AG09319 (cell line): ENCODE measurements at regions not wholly inside any gene's neighbourhood (a gene's known extent, or its start where the extent isn't known, plus 50 kb on each side); places are given as distances from the start of the nearest gene placed in this dataset.

ENCODE experiments used
- DNase-seq: peaks from one replicate; pipeline ENCODE4 v3.0.0-alpha.2; 2010; ENCODE audit warnings: low read depth; ENCODE audit errors: extremely low read depth
- TF ChIP-seq, protein P1 (sequence below): IDR thresholded peaks from 2 replicates; pipeline ENCODE4 v1.5.1; 2011; ENCODE audit warnings: low read depth, mild to moderate bottlenecking, inconsistent platforms, low read length, moderate library complexity

DNA sequence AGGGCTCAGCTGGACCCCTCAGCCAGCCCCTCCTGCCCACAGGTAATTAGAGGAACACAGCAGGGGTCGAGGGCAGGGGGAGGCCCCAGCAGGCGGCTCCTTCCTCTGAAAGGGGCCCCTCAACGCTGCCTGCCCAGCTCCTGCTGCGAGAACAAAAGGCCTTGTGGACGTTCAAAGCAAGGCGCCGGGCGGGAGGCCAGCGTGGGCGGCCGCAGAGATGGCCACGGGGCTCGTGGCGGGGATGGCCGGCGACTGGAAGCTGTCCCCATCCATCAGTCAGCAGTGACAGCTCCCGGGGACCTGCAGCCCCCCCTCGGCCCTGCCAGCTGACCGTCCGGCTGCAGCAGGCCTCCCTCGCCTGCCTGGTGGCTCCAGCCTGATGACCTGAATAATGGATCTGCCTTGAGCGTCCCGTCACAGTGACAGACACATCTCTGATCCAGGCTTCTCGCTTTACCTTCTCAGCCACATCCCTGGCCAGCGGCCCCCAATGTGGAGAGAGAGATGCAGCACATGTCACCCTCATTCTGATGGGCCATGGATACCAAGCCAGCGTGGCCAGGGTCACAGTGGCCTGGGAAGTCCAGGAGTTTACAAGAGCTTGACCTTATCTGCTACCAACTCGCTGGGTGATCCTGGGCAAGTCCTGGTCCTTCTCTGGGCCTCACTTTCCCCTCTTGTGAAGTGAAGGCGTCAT, 159.3 kb downstream of the MN1 start:
- no peak for DNase-seq

DNA sequence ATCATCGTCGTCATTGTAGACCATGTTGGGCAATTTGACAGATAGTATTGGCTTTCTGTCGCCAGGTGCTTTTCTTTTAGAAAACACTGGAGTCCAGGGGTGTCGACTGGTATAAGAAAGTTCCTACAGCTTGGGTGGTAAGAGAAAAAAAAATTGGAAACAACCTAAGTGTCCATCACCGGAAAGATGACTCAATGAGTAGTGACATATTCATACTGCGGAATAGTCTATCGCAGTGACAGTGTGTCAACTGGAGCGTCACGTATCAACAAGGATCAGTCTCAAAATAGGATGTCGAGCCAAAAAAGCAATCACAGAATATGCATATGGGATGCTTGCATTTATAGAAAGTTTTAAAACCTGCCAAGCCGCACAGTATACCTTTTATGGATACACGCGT, 157.6 kb downstream of the MN1 start:
- DNase-seq = no peak
- TF ChIP-seq, protein P1, sequence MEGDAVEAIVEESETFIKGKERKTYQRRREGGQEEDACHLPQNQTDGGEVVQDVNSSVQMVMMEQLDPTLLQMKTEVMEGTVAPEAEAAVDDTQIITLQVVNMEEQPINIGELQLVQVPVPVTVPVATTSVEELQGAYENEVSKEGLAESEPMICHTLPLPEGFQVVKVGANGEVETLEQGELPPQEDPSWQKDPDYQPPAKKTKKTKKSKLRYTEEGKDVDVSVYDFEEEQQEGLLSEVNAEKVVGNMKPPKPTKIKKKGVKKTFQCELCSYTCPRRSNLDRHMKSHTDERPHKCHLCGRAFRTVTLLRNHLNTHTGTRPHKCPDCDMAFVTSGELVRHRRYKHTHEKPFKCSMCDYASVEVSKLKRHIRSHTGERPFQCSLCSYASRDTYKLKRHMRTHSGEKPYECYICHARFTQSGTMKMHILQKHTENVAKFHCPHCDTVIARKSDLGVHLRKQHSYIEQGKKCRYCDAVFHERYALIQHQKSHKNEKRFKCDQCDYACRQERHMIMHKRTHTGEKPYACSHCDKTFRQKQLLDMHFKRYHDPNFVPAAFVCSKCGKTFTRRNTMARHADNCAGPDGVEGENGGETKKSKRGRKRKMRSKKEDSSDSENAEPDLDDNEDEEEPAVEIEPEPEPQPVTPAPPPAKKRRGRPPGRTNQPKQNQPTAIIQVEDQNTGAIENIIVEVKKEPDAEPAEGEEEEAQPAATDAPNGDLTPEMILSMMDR = no peak

More for the DNA sequence above, 159.3 kb downstream of the MN1 start:
- TF ChIP-seq, protein P1 = no peak

DNA sequence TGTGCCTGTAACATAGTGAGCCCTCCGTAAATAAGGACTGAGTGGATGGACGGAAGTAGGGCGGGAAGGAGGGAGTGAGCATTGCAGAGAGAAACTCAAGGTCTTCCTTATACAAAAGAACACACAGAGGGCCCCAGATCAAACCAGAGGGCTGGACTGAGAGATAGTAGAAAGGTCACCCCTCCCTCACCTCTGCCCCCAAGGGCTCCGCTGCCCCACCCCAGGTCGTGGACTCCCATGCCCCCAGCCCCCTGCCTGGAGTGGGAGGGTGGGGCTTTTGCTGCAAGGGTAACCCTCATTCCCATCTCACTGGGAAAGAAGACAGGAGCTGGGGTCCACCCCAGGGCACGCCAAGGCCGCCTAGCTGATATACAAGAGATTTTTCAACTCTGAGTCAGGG, 157.0 kb downstream of the MN1 start:
- DNase-seq = no peak
- TF ChIP-seq, protein P1 = no peak

DNA sequence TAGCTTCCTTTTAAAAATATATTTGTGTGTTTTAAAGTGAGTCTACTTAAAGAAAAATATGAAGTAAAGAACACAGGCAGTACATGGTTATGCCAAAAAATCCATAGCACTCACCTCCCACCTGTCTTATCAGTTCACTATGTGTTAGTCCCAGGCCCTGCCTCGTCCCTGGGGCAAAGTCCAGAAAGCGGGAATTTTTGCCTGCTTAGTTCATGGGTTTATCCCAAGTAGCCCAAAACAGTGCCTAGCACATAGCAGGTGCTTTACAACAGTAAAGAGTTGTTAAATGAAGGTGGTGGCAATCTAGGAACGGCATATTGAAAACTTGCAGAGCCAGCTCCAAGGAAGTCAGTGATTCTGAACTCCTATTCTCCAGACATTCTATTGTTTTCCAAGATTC, 154.0 kb downstream of the MN1 start:
- TF ChIP-seq, protein P1 = no peak
- DNase-seq = no peak

DNA sequence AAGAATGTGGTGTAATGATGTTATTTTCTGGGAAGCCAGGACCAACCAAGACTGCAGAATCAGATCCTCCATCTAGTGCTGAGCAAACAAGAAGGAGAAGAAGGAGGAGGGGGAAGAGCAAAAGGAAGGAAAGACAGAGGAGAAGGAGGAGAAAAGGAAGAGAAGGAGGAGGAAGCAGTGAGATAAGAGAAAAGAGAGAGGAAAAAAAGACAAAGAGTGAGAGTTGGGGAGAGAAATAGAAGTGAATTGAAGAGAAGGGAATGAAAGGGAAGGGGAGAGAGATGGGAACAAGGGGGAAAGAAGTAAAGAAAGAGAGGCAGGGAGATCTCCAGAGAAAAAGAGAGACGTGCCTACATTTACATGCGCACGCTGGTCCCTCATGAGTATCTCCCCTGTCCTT, 153.5 kb downstream of the MN1 start:
- no peak for DNase-seq

DNA sequence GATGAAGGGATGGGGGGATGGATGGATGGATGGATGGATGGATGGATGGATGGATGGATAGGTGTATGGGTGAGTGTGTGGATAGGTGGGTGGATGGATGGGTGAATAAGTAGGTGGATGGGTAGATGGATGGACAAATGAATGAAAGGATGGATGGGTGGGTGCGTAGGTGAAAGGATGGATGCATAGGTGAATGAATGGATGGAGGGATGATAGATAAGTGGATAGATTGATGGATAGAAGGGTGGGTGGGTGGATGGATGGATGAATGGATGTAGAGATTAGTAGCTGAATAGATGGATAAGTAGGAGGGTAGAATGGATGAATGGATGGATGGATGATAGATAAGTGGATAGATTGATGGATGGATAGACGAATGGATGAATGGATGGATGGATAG, 152.7 kb downstream of the MN1 start:
- no peak for DNase-seq
- TF ChIP-seq, protein P1 = no peak

More for the DNA sequence above, 153.5 kb downstream of the MN1 start:
- TF ChIP-seq, protein P1 = no peak

DNA sequence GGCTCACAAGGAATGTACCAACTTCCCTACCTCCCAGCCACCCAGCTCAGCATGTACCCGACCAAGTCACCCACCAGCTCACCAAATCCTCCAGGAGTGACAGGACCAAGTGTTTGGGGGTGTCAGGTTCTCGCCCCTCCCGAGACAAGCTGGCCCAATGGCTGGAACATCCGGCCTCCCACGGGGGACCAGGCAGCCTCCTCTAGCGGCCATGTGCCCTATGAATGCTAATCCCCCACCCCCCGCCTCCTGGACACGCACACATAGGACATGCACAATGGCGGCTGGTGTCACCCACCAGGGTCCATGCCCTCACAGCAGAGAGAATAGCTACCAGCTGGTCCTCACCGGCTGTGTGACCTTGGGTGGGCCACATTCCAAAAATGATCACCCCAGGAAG, 151.0 kb downstream of the MN1 start:
- DNase-seq = no peak
- TF ChIP-seq, protein P1 = no peak
